ENCODE measurements at regions not wholly inside any gene's neighbourhood (a gene's known extent, or its start where the extent isn't known, plus 50 kb on each side); places are given as distances from the start of the nearest gene placed in this dataset.
"Not testable (repeated sequence)": the region's sequence is repeated elsewhere in the genome, so short reads cannot be mapped to it uniquely, and the experiment has no call there.

GRCh38 chr3:75262661-75263060, 401.5 kb upstream of the FRG2C start (continued):
- TF ChIP-seq, protein P1, sequence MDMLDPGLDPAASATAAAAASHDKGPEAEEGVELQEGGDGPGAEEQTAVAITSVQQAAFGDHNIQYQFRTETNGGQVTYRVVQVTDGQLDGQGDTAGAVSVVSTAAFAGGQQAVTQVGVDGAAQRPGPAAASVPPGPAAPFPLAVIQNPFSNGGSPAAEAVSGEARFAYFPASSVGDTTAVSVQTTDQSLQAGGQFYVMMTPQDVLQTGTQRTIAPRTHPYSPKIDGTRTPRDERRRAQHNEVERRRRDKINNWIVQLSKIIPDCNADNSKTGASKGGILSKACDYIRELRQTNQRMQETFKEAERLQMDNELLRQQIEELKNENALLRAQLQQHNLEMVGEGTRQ (IDR thresholded peaks at IDR 0.05; ENCODE audit: borderline replicate concordance, low read depth, low read length): no peak
- TF ChIP-seq, protein P2, sequence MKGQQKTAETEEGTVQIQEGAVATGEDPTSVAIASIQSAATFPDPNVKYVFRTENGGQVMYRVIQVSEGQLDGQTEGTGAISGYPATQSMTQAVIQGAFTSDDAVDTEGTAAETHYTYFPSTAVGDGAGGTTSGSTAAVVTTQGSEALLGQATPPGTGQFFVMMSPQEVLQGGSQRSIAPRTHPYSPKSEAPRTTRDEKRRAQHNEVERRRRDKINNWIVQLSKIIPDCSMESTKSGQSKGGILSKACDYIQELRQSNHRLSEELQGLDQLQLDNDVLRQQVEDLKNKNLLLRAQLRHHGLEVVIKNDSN (IDR thresholded peaks at IDR 0.05; ENCODE audit: borderline replicate concordance, low read depth): no peak

DNA sequence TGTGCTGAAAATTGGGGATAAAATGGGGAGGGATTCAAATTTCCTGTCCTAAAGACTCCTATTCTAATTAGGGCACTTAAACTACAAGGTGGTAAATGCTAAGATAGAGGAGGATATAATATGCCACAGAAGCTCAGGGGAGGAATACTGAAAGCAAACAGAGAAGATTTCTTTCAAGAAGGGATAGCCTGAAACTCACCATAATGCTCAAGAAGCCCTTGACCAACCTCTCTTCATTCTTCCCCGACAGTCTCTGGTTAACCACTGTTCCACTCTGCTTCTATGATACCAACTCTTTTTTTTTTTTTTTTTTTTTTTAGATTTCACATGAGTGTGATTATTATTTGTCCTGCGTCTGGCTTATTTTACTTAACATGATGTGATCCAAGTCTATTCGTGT, 398.2 kb upstream of the FRG2C start:
- POLR2A ChIA-PET: no interaction called here
- no peak for TF ChIP-seq NFIC (IDR thresholded peaks at IDR 0.05; ENCODE audit: borderline replicate concordance)
- no peak for TF ChIP-seq TAF1 (IDR thresholded peaks at IDR 0.05; ENCODE audit: borderline replicate concordance, low read depth, low read length)
- TF ChIP-seq GABPA (IDR thresholded peaks at IDR 0.05; ENCODE audit: low read depth): no peak
- TF ChIP-seq, protein P3, sequence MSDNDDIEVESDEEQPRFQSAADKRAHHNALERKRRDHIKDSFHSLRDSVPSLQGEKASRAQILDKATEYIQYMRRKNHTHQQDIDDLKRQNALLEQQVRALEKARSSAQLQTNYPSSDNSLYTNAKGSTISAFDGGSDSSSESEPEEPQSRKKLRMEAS (IDR thresholded peaks at IDR 0.05; ENCODE audit: low read depth): no peak
- TF ChIP-seq MXI1 (IDR thresholded peaks at IDR 0.05; ENCODE audit: low read depth, low read length): no peak
- TF ChIP-seq RXRA (IDR thresholded peaks at IDR 0.05; ENCODE audit: borderline replicate concordance, low read depth): no peak
- no peak for TF ChIP-seq POLR2AphosphoS5 (IDR thresholded peaks at IDR 0.05; ENCODE audit: low read depth, low read length)
- TF ChIP-seq NRF1 (IDR thresholded peaks at IDR 0.05; ENCODE audit: low read depth, low read length): no peak
- TF ChIP-seq, protein P1 (IDR thresholded peaks at IDR 0.05; ENCODE audit: borderline replicate concordance, low read depth, low read length): no peak
- no peak for TF ChIP-seq FOXJ3 (CRISPR knock-in tag; IDR thresholded peaks at IDR 0.05)
- TF ChIP-seq TEAD4 (IDR thresholded peaks at IDR 0.05; ENCODE audit: borderline replicate concordance, insufficient read depth): no peak
- no peak for TF ChIP-seq FOSL2 (IDR thresholded peaks at IDR 0.05; ENCODE audit: borderline replicate concordance, low read depth)
- TF ChIP-seq GATA2 (CRISPR knock-in tag; IDR thresholded peaks at IDR 0.05): no peak
- TF ChIP-seq RFX5 (IDR thresholded peaks at IDR 0.05; ENCODE audit: low read length): no peak
- no peak for TF ChIP-seq EZH2phosphoT487 (IDR thresholded peaks at IDR 0.05; ENCODE audit: borderline replicate concordance, low read depth)
- TF ChIP-seq, protein P2 (IDR thresholded peaks at IDR 0.05; ENCODE audit: borderline replicate concordance, low read depth): no peak
- TF ChIP-seq SIN3A (IDR thresholded peaks at IDR 0.05; ENCODE audit: borderline replicate concordance, low read depth, low read length): no peak
- TF ChIP-seq ZBTB33 (IDR thresholded peaks at IDR 0.05; ENCODE audit: borderline replicate concordance, low read depth): no peak

DNA sequence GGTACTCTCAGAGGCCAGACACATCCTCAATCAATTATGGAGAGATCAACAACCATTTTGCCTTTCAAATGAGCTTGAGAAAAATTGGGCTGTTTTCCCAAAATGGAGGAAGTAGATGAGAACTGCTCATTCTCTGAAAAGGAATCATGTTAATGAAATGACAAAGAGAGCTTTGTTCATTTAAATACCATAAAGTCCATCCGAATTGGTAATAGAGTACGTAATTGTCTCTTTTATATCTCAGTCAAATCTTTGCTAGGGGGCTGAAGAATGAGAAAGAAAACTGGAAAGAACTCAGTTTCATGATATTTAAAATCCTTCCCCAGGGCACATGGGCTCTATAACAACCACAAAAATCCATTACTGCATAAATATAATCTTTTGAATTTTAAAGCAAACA, 395.6 kb upstream of the FRG2C start:
- H3K36me3 ChIP-seq (replicated peaks in 1 of 2; ENCODE audit: control insufficient read depth in 1 of 2, insufficient read depth in 2 of 2, low read length in 1 of 2); H3K79me2 ChIP-seq (ENCODE audit: insufficient read depth); H3K27me3 ChIP-seq (ENCODE audit: insufficient read depth); H3K9me3 ChIP-seq; H2AFZ ChIP-seq (ENCODE audit: low read depth); H3F3A ChIP-seq (replicated peaks; ENCODE audit: insufficient read depth); H3K9ac ChIP-seq; POLR2A ChIA-PET; H3K27ac ChIP-seq (ENCODE audit: low read depth in 2 of 2, low read length in 1 of 2); H3K9me2 ChIP-seq; H3K4me2 ChIP-seq; H3K4me3 ChIP-seq (ENCODE audit: low read depth in 2 of 2, low read length in 1 of 2); H3K4me1 ChIP-seq (ENCODE audit: control insufficient read depth in 1 of 2, insufficient read depth in 2 of 2, low read depth in 1 of 2, low read length in 1 of 2); H4K20me1 ChIP-seq (ENCODE audit: insufficient read depth); DNase-seq: not testable (repeated sequence)
- WGBS (ENCODE audit: low lambda C conversion rate): 40% methylated on average over 2 of the region's 2 CpGs
- CTCF ChIA-PET: interaction anchor here (1.4 kb wide), 1 partner anchor 10 kb away, joined by 4 read pairs; no protein-coding TSS in a partner anchor

More for the DNA sequence above, 398.2 kb upstream of the FRG2C start:
- Histone ChIP-seq H3K4me3 (ENCODE audit: low read depth in 2 of 2, low read length in 1 of 2) (no peak overlapping the region), H3K9me3 (no peaks in the 10 kb centered on the region), H3K27me3 (ENCODE audit: insufficient read depth) (no peaks in the 10 kb centered on the region), H3K9me2 (no peaks in the 10 kb centered on the region), H4K20me1 (ENCODE audit: insufficient read depth) (no peaks in the 10 kb centered on the region), H3K4me1 (ENCODE audit: control insufficient read depth in 1 of 2, insufficient read depth in 2 of 2, low read depth in 1 of 2, low read length in 1 of 2) (no peaks in the 10 kb centered on the region), H3K4me2 (no peak overlapping the region), H3K27ac (ENCODE audit: low read depth in 2 of 2, low read length in 1 of 2) (no peak overlapping the region), H3K36me3 (replicated peaks in 1 of 2; ENCODE audit: control insufficient read depth in 1 of 2, insufficient read depth in 2 of 2, low read length in 1 of 2) (no peaks in the 10 kb centered on the region), H2AFZ (ENCODE audit: low read depth) (no peak overlapping the region), H3K79me2 (ENCODE audit: insufficient read depth) (no peaks in the 10 kb centered on the region), H3F3A (replicated peaks; ENCODE audit: insufficient read depth) (no peaks in the 10 kb centered on the region), H3K9ac (no peak overlapping the region)
- WGBS (ENCODE audit: low lambda C conversion rate): 7% methylated on average over 3 of the region's 3 CpGs
- CTCF ChIA-PET: no interaction called here
- no peak for DNase-seq
